ENCODE measurements at regions not wholly inside any gene's neighbourhood (a gene's known extent, or its start where the extent isn't known, plus 50 kb on each side); places are given as distances from the start of the nearest gene placed in this dataset.

GRCh38 chr15:35229085-35229484, 144.0 kb upstream of the NANOGP8 start:
- TF ChIP-seq, protein P1, sequence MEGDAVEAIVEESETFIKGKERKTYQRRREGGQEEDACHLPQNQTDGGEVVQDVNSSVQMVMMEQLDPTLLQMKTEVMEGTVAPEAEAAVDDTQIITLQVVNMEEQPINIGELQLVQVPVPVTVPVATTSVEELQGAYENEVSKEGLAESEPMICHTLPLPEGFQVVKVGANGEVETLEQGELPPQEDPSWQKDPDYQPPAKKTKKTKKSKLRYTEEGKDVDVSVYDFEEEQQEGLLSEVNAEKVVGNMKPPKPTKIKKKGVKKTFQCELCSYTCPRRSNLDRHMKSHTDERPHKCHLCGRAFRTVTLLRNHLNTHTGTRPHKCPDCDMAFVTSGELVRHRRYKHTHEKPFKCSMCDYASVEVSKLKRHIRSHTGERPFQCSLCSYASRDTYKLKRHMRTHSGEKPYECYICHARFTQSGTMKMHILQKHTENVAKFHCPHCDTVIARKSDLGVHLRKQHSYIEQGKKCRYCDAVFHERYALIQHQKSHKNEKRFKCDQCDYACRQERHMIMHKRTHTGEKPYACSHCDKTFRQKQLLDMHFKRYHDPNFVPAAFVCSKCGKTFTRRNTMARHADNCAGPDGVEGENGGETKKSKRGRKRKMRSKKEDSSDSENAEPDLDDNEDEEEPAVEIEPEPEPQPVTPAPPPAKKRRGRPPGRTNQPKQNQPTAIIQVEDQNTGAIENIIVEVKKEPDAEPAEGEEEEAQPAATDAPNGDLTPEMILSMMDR (IDR thresholded peaks at IDR 0.05; ENCODE audit: low read depth, low read length, missing control alignments): no peak
- no peak for DNase-seq (ENCODE audit: low read depth)
- H3K4me3 ChIP-seq (ENCODE audit: low read depth, low read length): no peak overlapping the region
- in situ Hi-C loops (cut with HindIII; ENCODE audit: low sequenced_read_pairs): no loop called here

GRCh38 chr15:35218215-35218614, 133.1 kb upstream of the NANOGP8 start:
- no peak overlapping the region for H3K4me3 ChIP-seq (ENCODE audit: low read depth, low read length)
- DNase-seq (ENCODE audit: low read depth): no peak
- in situ Hi-C loops (cut with HindIII; ENCODE audit: low sequenced_read_pairs): no loop called here
- TF ChIP-seq, protein P1 (IDR thresholded peaks at IDR 0.05; ENCODE audit: low read depth, low read length, missing control alignments): no peak

DNA sequence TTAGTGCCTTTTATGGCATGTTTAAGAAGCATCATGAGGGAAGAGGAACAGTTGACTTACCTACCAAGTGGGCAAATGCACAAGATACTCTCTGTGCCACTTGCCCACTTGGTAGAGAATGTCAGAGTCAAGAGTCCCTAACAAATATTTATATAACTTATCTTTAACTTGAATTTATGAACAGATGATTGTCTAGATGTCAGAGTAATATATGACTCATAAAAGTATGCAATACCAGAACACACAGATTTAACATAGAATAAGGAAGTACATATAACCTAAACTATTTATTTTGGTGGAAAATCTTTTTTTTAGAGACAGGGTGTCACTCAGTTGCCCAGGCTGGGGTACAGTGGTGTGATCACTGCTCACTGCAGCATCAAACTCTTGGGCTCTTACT, 130.0 kb upstream of the NANOGP8 start:
- DNase-seq (ENCODE audit: low read depth): no peak
- no peak overlapping the region for H3K4me3 ChIP-seq (ENCODE audit: low read depth, low read length)
- in situ Hi-C loops (cut with HindIII; ENCODE audit: low sequenced_read_pairs): no loop called here
- TF ChIP-seq, protein P1 (IDR thresholded peaks at IDR 0.05; ENCODE audit: low read depth, low read length, missing control alignments): no peak

DNA sequence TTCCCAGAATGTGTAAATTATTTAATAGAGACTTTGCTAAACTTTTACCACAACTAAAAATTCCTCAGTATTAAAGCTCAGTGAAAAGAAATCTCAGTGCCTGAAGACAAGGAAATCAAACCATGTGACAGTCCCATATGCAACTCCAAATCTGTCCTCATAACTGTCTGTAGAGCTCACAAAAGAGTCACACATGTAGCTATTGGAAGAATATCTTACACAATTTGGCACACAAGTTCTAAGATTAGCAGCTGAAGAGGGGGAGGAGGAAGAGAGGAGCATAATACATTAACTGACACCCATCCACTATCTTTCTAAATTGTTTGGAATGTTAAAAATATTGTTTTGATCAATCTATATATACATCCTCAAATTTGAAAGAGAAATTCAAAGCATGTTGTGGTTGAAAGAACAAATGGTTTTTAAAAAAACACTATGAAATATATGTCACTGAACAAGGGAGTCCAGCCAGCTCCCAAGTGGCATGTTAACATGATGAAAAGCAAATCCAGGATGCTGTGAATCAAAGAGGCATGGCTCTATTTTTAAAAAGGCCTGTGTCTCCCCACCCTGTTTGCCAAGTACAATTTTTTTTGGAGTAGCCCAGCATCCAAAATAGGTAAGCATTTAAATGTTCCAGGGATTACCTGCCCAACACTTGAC, 126.3 kb upstream of the NANOGP8 start:
- TF ChIP-seq, protein P1 (IDR thresholded peaks at IDR 0.05; ENCODE audit: low read depth, low read length, missing control alignments): no peak

GRCh38 chr15:35210370-35210769, 125.3 kb upstream of the NANOGP8 start:
- H3K4me3 ChIP-seq (ENCODE audit: low read depth, low read length): no peak overlapping the region
- in situ Hi-C loops (cut with HindIII; ENCODE audit: low sequenced_read_pairs): no loop called here
- no peak for DNase-seq (ENCODE audit: low read depth)
- TF ChIP-seq, protein P1 (IDR thresholded peaks at IDR 0.05; ENCODE audit: low read depth, low read length, missing control alignments): no peak

More for the DNA sequence above, 126.3 kb upstream of the NANOGP8 start:
- no peak for DNase-seq (ENCODE audit: low read depth)
- in situ Hi-C loops (cut with HindIII; ENCODE audit: low sequenced_read_pairs): no loop called here
- H3K4me3 ChIP-seq (ENCODE audit: low read depth, low read length): no peak overlapping the region

DNA sequence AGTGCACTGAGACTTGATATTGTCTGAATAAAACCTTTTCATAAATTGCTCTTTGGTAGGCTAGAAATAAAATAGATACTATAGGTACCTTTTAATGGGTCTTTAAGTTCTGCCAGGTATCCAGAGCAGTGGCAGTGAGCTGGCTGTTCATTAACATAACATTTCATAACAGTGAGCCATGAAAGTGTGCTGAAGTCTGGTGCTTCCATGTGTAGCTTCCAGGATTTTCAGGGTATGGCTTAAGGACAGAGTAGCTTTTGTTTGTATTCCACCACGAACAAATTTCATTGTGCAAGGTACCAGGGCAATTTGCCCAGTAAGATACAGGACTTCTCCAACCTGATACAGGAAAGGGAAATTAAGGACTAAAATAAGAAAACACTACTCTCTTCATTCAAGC, 124.7 kb upstream of the NANOGP8 start:
- no peak overlapping the region for H3K4me3 ChIP-seq (ENCODE audit: low read depth, low read length)
- DNase-seq (ENCODE audit: low read depth): no peak
- in situ Hi-C loops (cut with HindIII; ENCODE audit: low sequenced_read_pairs): no loop called here
- TF ChIP-seq, protein P1 (IDR thresholded peaks at IDR 0.05; ENCODE audit: low read depth, low read length, missing control alignments): no peak

All from astrocyte of the cerebellum (primary cell).